HUES48 (cell line): ENCODE measurements at regions not wholly inside any gene's neighbourhood (a gene's known extent, or its start where the extent isn't known, plus 50 kb on each side); places are given as distances from the start of the nearest gene placed in this dataset.
A peak's percentile ranks its signal among the peaks of the same experiment; 100 is the strongest.
"Not testable (repeated sequence)": the region's sequence is repeated elsewhere in the genome, so short reads cannot be mapped to it uniquely, and the experiment has no call there.

Experiments
- H3K27ac ChIP-seq: one replicate; pipeline ENCODE4 v1.7.0; 2013; ENCODE audit warnings: low read depth, low read length, inconsistent platforms
- H3K27me3 ChIP-seq: 2 replicates; pipeline ENCODE4 v1.6.1; 2013; ENCODE audit warnings: mild to moderate bottlenecking, low read length; ENCODE audit not compliant: control insufficient read depth, insufficient read depth
- H3K36me3 ChIP-seq: 2 replicates; pipeline ENCODE4 v1.6.1; 2013; ENCODE audit warnings: low read length; ENCODE audit not compliant: control insufficient read depth, insufficient read depth
- H3K4me1 ChIP-seq: 2 replicates; pipeline ENCODE4 v1.6.1; 2013; ENCODE audit warnings: mild to moderate bottlenecking, low read length; ENCODE audit not compliant: control insufficient read depth, insufficient read depth
- H3K4me3 ChIP-seq: 2 replicates; pipeline ENCODE4 v1.5.1; 2013; ENCODE audit warnings: mild to moderate bottlenecking, low read depth, low read length
- H3K9ac ChIP-seq: 2 replicates; pipeline ENCODE4 v1.6.1; 2013; ENCODE audit warnings: mild to moderate bottlenecking, low read depth, low read length, moderate library complexity
- H3K9me3 ChIP-seq: 2 replicates; pipeline ENCODE4 v1.6.1; 2013; ENCODE audit warnings: low read length; ENCODE audit not compliant: control insufficient read depth, insufficient read depth

DNA sequence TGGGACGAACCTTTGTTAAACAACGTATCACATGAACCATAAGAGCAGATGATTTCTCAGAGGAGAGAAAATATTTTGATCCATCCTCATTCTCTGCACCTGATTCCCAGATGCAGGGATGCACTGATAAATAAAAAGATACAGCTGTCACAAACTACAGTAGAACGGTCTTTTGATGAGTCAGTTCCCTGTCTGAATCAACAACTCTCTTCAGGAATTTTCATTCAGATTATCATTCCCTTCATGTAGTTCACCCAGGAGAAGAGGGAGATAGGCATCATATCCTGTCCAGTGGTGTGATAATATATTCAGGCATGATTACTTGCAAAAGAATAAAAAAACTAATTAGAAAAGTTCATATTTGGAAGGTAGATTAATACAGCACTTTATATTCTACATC lies 521.5 kb downstream of the PYDC2 start:
- Histone ChIP-seq H3K36me3 (no peaks in the 10 kb centered on the region), H3K9me3 (peaks cover 6% of the 10 kb centered on the region), H3K27me3 (no peaks in the 10 kb centered on the region), H3K4me1 (no peaks in the 10 kb centered on the region), H3K4me3 (no peak overlapping the region), H3K9ac (no peak overlapping the region), H3K27ac (no peak overlapping the region)

DNA sequence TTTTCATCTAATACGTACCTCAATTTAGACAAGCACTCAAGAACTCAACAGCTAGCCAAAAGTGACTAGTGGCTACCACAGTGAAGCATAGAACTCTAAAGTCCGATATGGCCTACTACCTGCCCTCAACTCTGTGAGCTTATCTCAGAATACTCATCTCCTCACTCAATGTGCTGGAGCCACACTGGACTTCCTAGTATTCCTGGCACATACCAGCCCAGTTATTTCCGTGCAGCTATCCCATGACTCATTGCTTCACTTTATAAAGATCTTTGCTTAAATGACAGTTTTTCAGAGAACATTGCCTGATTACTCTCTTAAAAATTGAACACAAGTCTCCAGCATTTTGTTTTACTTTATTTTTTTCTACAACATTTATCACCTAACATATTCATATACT lies 524.7 kb downstream of the PYDC2 start:
- no peaks in the 10 kb centered on the region for H3K27me3 ChIP-seq
- H3K4me1 ChIP-seq: no peaks in the 10 kb centered on the region
- H3K27ac ChIP-seq: no peak overlapping the region
- H3K9me3 ChIP-seq: 0 out of 2 replicates have a peak, but pooled peaks cover under 1% of the 10 kb centered on the region
- no peak overlapping the region for H3K4me3 ChIP-seq
- H3K9ac ChIP-seq: no peak overlapping the region
- no peaks in the 10 kb centered on the region for H3K36me3 ChIP-seq

DNA sequence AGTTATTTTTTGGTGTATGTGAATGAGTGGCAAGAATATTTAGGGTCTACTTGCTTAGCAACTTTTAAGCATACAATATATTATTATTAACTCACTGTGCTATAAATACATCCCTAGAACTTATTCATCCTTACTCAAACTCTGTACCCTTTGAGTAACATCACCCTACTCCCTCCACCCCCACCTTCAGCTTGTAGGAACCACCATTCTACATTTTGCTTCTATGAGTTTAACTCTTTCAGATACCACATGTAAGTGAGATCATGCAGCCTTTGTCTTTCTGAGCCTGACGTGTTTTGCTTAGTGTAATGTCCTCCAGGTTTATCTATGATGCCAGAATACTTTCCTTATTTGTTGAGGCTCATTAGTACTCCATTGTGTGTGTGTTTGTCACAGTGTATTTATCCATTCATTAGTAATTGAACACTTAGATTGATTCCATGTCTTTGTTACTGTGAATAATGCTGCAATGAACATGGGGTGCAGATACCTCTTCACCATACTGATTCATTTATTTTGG lies 526.9 kb downstream of the PYDC2 start:
- Histone ChIP-seq H3K4me3 (no peak overlapping the region), H3K4me1 (no peaks in the 10 kb centered on the region), H3K9ac (no peak overlapping the region), H3K36me3 (no peaks in the 10 kb centered on the region), H3K27me3 (no peaks in the 10 kb centered on the region), H3K9me3 (peaks cover 4% of the 10 kb centered on the region; the same call in 1 of the 2 replicates), H3K27ac (no peak overlapping the region)

GRCh38 chr3:191993952-191994351 lies 533.0 kb downstream of the PYDC2 start:
- not testable (repeated sequence) for H3K9ac ChIP-seq, H3K27me3 ChIP-seq, H3K36me3 ChIP-seq, H3K27ac ChIP-seq, H3K4me3 ChIP-seq
- Histone ChIP-seq H3K4me1 (peaks cover 12% of the 10 kb centered on the region), H3K9me3 (peaks cover 16% of the 10 kb centered on the region; the same call in 1 of the 2 replicates)

DNA sequence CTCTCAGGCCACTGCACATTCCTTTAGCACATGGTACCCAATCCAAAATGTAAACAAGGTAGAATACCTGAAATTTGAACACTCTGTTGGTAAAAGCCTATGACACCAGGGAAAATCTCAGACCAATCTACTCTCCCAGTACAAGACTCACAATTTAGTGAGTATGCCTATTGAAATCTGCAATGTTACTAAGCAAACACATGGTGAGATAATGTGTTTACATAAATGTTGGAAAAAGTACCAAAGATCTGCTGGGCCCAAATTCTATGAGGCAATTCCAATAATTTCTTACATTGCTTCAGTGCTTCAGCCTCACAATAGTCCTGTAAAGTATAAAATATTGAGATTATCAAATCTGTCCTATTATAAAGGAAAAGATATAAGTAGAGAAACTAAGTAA lies 536.1 kb downstream of the PYDC2 start:
- Histone ChIP-seq H3K9me3 (peaks cover 16% of the 10 kb centered on the region; the same call in 1 of the 2 replicates), H3K36me3 (no peaks in the 10 kb centered on the region)

GRCh38 chr3:191997579-191998268 lies 536.8 kb downstream of the PYDC2 start:
- Histone ChIP-seq H3K4me3 (no peak overlapping the region), H3K9ac (no peak overlapping the region), H3K27ac (peak overlapping the region; percentile 86), H3K36me3 (no peaks in the 10 kb centered on the region), H3K4me1 (peaks cover 12% of the 10 kb centered on the region), H3K27me3 (no peaks in the 10 kb centered on the region), H3K9me3 (peaks cover 12% of the 10 kb centered on the region; the same call in 1 of the 2 replicates)

More for the DNA sequence above, 536.1 kb downstream of the PYDC2 start:
- Histone ChIP-seq H3K27ac (peak overlapping the region; percentile 58), H3K4me3 (no peak overlapping the region), H3K27me3 (no peaks in the 10 kb centered on the region), H3K9ac (no peak overlapping the region), H3K4me1 (peaks cover 12% of the 10 kb centered on the region)

DNA sequence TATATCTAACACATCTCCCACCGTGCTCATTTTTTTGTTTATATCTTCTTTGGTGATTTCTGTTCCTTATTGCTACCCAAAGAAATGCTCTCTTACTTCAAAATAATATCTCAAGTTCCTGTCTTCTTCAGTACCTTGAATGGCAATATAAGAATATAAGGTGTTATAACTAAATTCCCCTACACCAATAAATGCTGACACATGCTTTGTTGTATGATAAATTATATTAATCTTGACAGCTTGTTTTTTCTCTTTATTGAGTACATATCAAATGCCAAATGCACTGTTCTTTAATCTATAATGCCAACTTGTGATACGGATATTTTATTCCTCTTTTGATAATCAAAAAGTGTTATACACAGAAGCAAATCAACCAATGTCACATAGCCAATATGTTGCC lies 540.3 kb downstream of the PYDC2 start:
- H3K9ac ChIP-seq: no peak overlapping the region

GRCh38 chr3:192005989-192006388 lies 545.0 kb downstream of the PYDC2 start:
- Histone ChIP-seq H3K36me3 (no peaks in the 10 kb centered on the region), H3K27me3 (no peaks in the 10 kb centered on the region), H3K4me1 (no peaks in the 10 kb centered on the region), H3K4me3 (no peak overlapping the region), H3K27ac (no peak overlapping the region), H3K9me3 (no peaks in the 10 kb centered on the region), H3K9ac (no peak overlapping the region)

More for the DNA sequence above, 540.3 kb downstream of the PYDC2 start:
- no peaks in the 10 kb centered on the region for H3K27me3 ChIP-seq
- peaks cover 12% of the 10 kb centered on the region for H3K4me1 ChIP-seq
- H3K36me3 ChIP-seq: no peaks in the 10 kb centered on the region
- no peaks in the 10 kb centered on the region for H3K9me3 ChIP-seq
- no peak overlapping the region for H3K27ac ChIP-seq
- H3K4me3 ChIP-seq: no peak overlapping the region

- H3K9me3 ChIP-seq: no peaks in the 10 kb centered on the region
- no peak overlapping the region for H3K27ac ChIP-seq
- H3K4me1 ChIP-seq: no peaks in the 10 kb centered on the region
- H3K27me3 ChIP-seq: no peaks in the 10 kb centered on the region
- H3K4me3 ChIP-seq: no peak overlapping the region
- H3K9ac ChIP-seq: no peak overlapping the region
- H3K36me3 ChIP-seq: no peaks in the 10 kb centered on the region
Observed at GRCh38 chr3:192009903-192010302, 548.9 kb downstream of the PYDC2 start.

- no peak overlapping the region for H3K27ac ChIP-seq
- no peak overlapping the region for H3K9ac ChIP-seq
- H3K36me3 ChIP-seq: no peaks in the 10 kb centered on the region
- H3K4me3 ChIP-seq: no peak overlapping the region
- H3K4me1 ChIP-seq: no peaks in the 10 kb centered on the region
- no peaks in the 10 kb centered on the region for H3K27me3 ChIP-seq
- H3K9me3 ChIP-seq: no peaks in the 10 kb centered on the region
Observed at GRCh38 chr3:192010490-192010889, 549.5 kb downstream of the PYDC2 start.

- H3K4me3 ChIP-seq: no peak overlapping the region
- no peaks in the 10 kb centered on the region for H3K4me1 ChIP-seq
- H3K27me3 ChIP-seq: no peaks in the 10 kb centered on the region
- no peak overlapping the region for H3K9ac ChIP-seq
- no peaks in the 10 kb centered on the region for H3K9me3 ChIP-seq
- H3K27ac ChIP-seq: no peak overlapping the region
- no peaks in the 10 kb centered on the region for H3K36me3 ChIP-seq
Observed at GRCh38 chr3:192011137-192011536, 550.2 kb downstream of the PYDC2 start.
